ENCODE measurements at regions not wholly inside any gene's neighbourhood (a gene's known extent, or its start where the extent isn't known, plus 50 kb on each side); places are given as distances from the start of the nearest gene placed in this dataset.

DNA sequence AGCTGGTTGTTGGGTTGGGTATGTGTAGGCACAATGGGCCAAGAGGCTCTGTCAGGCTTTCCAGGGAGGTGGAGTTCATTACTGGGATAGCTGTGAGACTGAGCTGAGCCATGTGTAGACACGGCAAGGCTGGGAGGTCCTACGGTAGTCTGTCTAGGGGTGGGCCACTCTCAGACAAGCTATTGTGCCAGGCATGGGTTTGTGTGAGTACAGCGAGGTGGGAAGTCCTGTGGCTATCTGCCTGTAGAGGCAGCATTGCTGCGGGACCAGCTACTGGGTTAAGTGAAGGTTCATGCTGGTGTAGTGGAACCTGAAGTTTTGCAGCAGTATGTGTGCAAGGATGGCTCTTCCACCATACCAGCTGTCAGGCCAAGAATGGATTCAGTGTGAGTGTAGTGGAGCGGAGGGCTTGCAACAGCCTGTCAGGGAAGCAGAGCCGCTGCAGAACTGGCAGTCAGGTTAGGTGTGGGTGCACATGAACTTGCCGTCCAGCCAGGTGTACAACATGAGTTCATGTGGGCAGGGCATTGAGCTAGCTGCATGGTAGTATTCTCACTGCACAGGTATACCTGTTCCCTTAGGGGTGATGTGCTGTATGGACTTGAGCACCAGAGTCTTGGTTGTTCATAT is 78.0 kb upstream of the CENPW start:
- Histone ChIP-seq H3K27ac (no peak overlapping the region), H3K4me1 (no peaks in the 10 kb centered on the region), H3K36me3 (no peaks in the 10 kb centered on the region), H3K9me3 (peaks cover 0 to 46% (median 16%) of the 10 kb centered on the region in 12 donors), H3K27me3 (no peaks in the 10 kb centered on the region), H3K4me3 (no peak overlapping the region)
- no peak for ATAC-seq
- no peak for TF ChIP-seq POLR2A (IDR thresholded peaks at IDR 0.05)
- TF ChIP-seq, protein P1, sequence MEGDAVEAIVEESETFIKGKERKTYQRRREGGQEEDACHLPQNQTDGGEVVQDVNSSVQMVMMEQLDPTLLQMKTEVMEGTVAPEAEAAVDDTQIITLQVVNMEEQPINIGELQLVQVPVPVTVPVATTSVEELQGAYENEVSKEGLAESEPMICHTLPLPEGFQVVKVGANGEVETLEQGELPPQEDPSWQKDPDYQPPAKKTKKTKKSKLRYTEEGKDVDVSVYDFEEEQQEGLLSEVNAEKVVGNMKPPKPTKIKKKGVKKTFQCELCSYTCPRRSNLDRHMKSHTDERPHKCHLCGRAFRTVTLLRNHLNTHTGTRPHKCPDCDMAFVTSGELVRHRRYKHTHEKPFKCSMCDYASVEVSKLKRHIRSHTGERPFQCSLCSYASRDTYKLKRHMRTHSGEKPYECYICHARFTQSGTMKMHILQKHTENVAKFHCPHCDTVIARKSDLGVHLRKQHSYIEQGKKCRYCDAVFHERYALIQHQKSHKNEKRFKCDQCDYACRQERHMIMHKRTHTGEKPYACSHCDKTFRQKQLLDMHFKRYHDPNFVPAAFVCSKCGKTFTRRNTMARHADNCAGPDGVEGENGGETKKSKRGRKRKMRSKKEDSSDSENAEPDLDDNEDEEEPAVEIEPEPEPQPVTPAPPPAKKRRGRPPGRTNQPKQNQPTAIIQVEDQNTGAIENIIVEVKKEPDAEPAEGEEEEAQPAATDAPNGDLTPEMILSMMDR (IDR thresholded peaks at IDR 0.05), result no peak
- DNase-seq, result peak in 1 of 5 donors; percentile 14
- WGBS, 4 donors, result 95 to 97% (median 96%) methylated on average over 6 to 7 of the region's 7 CpGs
- intact Hi-C loops (cut with DNase I), result no loop called here

DNA sequence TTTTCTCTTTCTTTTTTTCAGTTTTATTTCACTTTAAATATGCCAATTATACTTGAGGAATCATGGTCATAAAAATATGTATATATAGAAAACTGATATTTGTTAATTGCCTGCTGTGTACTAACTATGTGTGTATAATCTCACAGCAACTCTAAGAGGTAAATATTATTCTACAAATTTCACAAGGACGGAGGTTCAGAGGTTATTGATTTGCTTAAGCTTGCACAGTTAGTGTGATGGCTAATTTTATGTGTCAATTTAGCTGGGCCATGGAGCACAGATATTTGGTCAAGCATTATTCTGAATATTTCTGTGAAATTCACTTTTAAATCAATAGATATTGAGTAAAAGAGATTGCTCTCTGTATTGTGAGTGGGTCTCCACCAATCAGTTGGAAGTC is 75.7 kb upstream of the CENPW start:
- DNase-seq (no peak), ATAC-seq (no peak)
- Histone ChIP-seq H3K9me3 (peaks cover 0 to 24% (median 11%) of the 10 kb centered on the region in 12 donors), H3K27ac (no peak overlapping the region), H3K36me3 (no peaks in the 10 kb centered on the region), H3K4me1 (no peaks in the 10 kb centered on the region), H3K27me3 (no peaks in the 10 kb centered on the region), H3K4me3 (no peak overlapping the region)
- 91 to 94% (median 92%) methylated on average over 1 of the region's 1 CpG for WGBS, 4 donors
- intact Hi-C loops (cut with DNase I), result no loop called here
- TF ChIP-seq POLR2A (IDR thresholded peaks at IDR 0.05), result no peak
- TF ChIP-seq, protein P1 (IDR thresholded peaks at IDR 0.05), result no peak

DNA sequence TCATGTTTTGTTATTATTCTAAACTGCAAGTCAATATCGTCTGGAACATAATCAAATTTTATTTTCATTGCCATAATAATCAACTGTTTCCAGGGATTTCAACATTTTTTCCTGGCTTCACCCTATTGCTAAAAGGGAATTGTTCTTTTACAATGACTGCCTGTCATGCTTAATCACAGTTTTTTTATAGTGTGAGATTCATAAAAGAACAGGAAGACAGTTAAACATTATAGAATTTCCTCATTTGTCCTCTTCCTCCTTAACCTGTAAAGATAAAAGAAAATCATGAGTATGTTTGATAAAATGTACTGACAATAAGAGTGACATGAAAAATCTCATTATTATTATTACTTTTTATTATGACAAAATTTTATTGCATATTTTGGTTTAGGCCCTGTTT is 73.3 kb upstream of the CENPW start:
- TF ChIP-seq, protein P1 (IDR thresholded peaks at IDR 0.05), result no peak
- Histone ChIP-seq H3K4me1 (no peaks in the 10 kb centered on the region), H3K27me3 (no peaks in the 10 kb centered on the region), H3K27ac (no peak overlapping the region), H3K4me3 (no peak overlapping the region), H3K36me3 (no peaks in the 10 kb centered on the region), H3K9me3 (peaks cover 0 to 1% (median 0%) of the 10 kb centered on the region in 12 donors)
- DNase-seq (no peak), ATAC-seq (no peak)
- WGBS, 4 donors, result 51 to 64% (median 59%) methylated on average over 1 of the region's 1 CpG
- intact Hi-C loops (cut with DNase I), result no loop called here

DNA sequence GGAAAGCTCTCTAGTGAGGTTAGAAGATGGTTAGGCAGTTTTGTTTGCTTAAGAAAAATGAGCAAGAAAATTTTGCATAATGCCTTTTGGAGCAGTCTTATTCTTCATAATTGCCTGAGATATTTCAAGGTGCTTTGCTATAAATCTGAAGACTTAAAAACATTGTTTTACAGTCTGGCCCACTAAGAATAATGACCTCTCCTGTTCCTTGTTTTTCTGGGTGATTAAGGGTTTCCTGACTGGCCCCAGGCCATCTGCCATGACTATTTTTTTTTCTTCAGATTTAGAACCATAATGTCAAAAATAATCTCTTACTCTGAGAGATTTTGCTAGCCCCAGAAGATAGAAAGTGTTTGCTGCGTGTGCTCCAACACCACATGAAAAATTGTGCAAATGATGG is 72.3 kb upstream of the CENPW start:
- DNase-seq, result no peak
- Histone ChIP-seq H3K9me3 (no peaks in the 10 kb centered on the region), H3K27ac (no peak overlapping the region), H3K36me3 (no peaks in the 10 kb centered on the region), H3K4me1 (no peaks in the 10 kb centered on the region), H3K4me3 (no peak overlapping the region), H3K27me3 (no peaks in the 10 kb centered on the region)
- intact Hi-C loops (cut with DNase I), result no loop called here
- 59 to 76% (median 70%) methylated on average over 1 of the region's 1 CpG for WGBS, 4 donors
- TF ChIP-seq, protein P1 (IDR thresholded peaks at IDR 0.05), result no peak
- TF ChIP-seq POLR2A (IDR thresholded peaks at IDR 0.05), result no peak
- ATAC-seq, result no peak
